ENCODE measurements at regions not wholly inside any gene's neighbourhood (a gene's known extent, or its start where the extent isn't known, plus 50 kb on each side); places are given as distances from the start of the nearest gene placed in this dataset.
A peak's percentile ranks its signal among the peaks of the same experiment; 100 is the strongest.

DNA sequence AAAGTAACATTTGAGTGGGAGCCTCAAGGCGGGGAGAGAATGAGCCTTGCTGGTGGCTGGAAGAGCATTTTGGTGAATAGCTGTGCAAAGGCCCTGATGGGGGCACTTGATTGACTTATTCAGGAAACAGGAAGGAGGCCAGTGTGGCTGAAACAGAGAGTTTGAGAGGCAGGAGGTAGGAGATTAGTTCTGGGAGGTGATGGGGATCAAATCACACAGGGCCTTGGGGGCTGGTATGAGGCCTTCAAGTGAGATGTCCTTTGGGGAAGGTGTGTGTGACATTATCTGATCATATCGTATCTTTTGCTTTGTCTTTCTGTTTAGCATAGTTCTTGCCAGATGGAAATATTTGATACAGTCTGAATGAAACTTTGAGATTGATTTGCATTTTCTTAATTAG, 172.3 kb downstream of the TENT4A start:
- no peaks in the 10 kb centered on the region for H3K4me1 ChIP-seq (ENCODE audit: control insufficient read depth in 4 of 4, insufficient read depth in 4 of 4, low read length in 3 of 4)
- H3K36me3 ChIP-seq (ENCODE audit: control insufficient read depth in 4 of 4, insufficient read depth in 3 of 4, low read depth in 1 of 4, low read length in 3 of 4) = no peaks in the 10 kb centered on the region
- no peak overlapping the region for H3K4me3 ChIP-seq (ENCODE audit: low read depth in 1 of 3, low read length in 3 of 3)
- H3K27ac ChIP-seq (ENCODE audit: low read depth in 1 of 2, low read length in 2 of 2) = no peak overlapping the region
- no peak overlapping the region for H3K9ac ChIP-seq (ENCODE audit: low read depth in 1 of 2, low read length in 2 of 2)
- 87% methylated on average over 2 of the region's 2 CpGs for WGBS
- H3K27me3 ChIP-seq (ENCODE audit: control insufficient read depth in 4 of 4, insufficient read depth in 4 of 4, low read length in 3 of 4) = no peaks in the 10 kb centered on the region
- peaks cover 5 to 25% (median 14%) of the 10 kb centered on the region in 4 donors for H3K9me3 ChIP-seq (ENCODE audit: control insufficient read depth in 4 of 4, low read length in 3 of 4)
- peak; percentile 4 for DNase-seq (ENCODE audit: low spot score)
- TF ChIP-seq JUND (IDR thresholded peaks at IDR 0.05) (no peak), RXRA (IDR thresholded peaks at IDR 0.05) (no peak), EGR1 (IDR thresholded peaks at IDR 0.05; ENCODE audit: low read depth in 2 of 2) (no peak), YY1 (IDR thresholded peaks at IDR 0.05) (no peak)
- TF ChIP-seq, protein P1, sequence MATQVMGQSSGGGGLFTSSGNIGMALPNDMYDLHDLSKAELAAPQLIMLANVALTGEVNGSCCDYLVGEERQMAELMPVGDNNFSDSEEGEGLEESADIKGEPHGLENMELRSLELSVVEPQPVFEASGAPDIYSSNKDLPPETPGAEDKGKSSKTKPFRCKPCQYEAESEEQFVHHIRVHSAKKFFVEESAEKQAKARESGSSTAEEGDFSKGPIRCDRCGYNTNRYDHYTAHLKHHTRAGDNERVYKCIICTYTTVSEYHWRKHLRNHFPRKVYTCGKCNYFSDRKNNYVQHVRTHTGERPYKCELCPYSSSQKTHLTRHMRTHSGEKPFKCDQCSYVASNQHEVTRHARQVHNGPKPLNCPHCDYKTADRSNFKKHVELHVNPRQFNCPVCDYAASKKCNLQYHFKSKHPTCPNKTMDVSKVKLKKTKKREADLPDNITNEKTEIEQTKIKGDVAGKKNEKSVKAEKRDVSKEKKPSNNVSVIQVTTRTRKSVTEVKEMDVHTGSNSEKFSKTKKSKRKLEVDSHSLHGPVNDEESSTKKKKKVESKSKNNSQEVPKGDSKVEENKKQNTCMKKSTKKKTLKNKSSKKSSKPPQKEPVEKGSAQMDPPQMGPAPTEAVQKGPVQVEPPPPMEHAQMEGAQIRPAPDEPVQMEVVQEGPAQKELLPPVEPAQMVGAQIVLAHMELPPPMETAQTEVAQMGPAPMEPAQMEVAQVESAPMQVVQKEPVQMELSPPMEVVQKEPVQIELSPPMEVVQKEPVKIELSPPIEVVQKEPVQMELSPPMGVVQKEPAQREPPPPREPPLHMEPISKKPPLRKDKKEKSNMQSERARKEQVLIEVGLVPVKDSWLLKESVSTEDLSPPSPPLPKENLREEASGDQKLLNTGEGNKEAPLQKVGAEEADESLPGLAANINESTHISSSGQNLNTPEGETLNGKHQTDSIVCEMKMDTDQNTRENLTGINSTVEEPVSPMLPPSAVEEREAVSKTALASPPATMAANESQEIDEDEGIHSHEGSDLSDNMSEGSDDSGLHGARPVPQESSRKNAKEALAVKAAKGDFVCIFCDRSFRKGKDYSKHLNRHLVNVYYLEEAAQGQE (IDR thresholded peaks at IDR 0.05) = no peak

DNA sequence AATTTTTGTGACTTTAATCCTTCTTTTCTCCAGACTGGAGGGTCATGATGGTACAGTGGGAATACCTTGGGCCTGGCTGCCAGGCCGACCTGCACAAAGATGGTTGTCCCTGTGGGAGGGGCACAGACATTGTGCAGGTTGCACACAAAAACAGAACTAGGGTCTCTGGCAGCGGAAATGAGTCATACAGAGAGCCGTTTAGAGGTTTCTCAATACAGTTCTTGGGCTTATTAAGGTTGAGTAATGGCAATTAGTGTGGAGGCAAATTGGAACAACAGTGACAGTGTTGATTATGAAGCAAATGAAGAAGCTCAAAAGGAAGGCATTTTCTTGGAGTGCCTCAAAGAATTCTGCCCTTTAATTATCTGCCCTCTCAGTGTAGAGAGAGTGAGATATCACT, 173.6 kb downstream of the TENT4A start:
- TF ChIP-seq NR2F2 (IDR thresholded peaks at IDR 0.05) (no peak), SP1 (IDR thresholded peaks at IDR 0.05) (no peak), RAD21 (IDR thresholded peaks at IDR 0.05) (no peak), JUND (IDR thresholded peaks at IDR 0.05) (no peak), FOXA1 (IDR thresholded peaks at IDR 0.05) (no peak), EGR1 (IDR thresholded peaks at IDR 0.05; ENCODE audit: low read depth in 2 of 2) (no peak), TAF1 (conservative IDR thresholded peaks at IDR 0.05) (no peak), FOXA2 (IDR thresholded peaks at IDR 0.05) (no peak)
- TF ChIP-seq, protein P2, sequence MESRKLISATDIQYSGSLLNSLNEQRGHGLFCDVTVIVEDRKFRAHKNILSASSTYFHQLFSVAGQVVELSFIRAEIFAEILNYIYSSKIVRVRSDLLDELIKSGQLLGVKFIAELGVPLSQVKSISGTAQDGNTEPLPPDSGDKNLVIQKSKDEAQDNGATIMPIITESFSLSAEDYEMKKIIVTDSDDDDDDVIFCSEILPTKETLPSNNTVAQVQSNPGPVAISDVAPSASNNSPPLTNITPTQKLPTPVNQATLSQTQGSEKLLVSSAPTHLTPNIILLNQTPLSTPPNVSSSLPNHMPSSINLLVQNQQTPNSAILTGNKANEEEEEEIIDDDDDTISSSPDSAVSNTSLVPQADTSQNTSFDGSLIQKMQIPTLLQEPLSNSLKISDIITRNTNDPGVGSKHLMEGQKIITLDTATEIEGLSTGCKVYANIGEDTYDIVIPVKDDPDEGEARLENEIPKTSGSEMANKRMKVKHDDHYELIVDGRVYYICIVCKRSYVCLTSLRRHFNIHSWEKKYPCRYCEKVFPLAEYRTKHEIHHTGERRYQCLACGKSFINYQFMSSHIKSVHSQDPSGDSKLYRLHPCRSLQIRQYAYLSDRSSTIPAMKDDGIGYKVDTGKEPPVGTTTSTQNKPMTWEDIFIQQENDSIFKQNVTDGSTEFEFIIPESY (IDR thresholded peaks at IDR 0.05) = no peak
- no peaks in the 10 kb centered on the region for H3K36me3 ChIP-seq (ENCODE audit: control insufficient read depth in 4 of 4, insufficient read depth in 3 of 4, low read depth in 1 of 4, low read length in 3 of 4)
- H3K9ac ChIP-seq (ENCODE audit: low read depth in 1 of 2, low read length in 2 of 2) = no peak overlapping the region
- H3K27me3 ChIP-seq (ENCODE audit: control insufficient read depth in 4 of 4, insufficient read depth in 4 of 4, low read length in 3 of 4) = no peaks in the 10 kb centered on the region
- H3K4me3 ChIP-seq (ENCODE audit: low read depth in 1 of 3, low read length in 3 of 3) = no peak overlapping the region
- H3K27ac ChIP-seq (ENCODE audit: low read depth in 1 of 2, low read length in 2 of 2) = no peak overlapping the region
- H3K9me3 ChIP-seq (ENCODE audit: control insufficient read depth in 4 of 4, low read length in 3 of 4) = peaks cover 5 to 25% (median 14%) of the 10 kb centered on the region in 4 donors
- WGBS = 67% methylated on average over 3 of the region's 3 CpGs
- H3K4me1 ChIP-seq (ENCODE audit: control insufficient read depth in 4 of 4, insufficient read depth in 4 of 4, low read length in 3 of 4) = no peaks in the 10 kb centered on the region
- DNase-seq (ENCODE audit: low spot score) = peak; percentile 21

DNA sequence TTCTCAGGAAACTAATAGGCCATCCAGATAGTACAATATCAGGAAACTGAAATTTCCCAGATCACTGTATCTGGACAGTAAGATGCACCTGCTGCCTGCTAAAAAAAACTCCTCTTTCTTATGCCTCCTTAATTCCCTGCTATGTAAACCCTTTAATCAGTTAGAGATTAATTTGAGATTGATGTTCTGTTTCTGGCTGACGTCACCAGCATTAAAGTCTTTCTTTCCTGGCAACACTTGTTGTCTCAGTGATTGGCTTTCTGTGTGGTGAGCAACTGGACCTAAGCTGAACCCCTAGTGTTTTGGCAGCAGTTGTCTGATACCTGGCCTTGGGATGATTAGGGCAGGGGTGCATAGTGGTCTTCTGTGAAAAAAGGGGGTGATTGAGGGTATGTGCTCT, 175.8 kb downstream of the TENT4A start:
- no peaks in the 10 kb centered on the region for H3K4me1 ChIP-seq (ENCODE audit: control insufficient read depth in 4 of 4, insufficient read depth in 4 of 4, low read length in 3 of 4)
- no peaks in the 10 kb centered on the region for H3K36me3 ChIP-seq (ENCODE audit: control insufficient read depth in 4 of 4, insufficient read depth in 3 of 4, low read depth in 1 of 4, low read length in 3 of 4)
- H3K4me3 ChIP-seq (ENCODE audit: low read depth in 1 of 3, low read length in 3 of 3) = peak overlapping the region in 2 of 3 donors; percentile 11 to 35
- WGBS = 84% methylated on average over 1 of the region's 1 CpG
- H3K27ac ChIP-seq (ENCODE audit: low read depth in 1 of 2, low read length in 2 of 2) = no peak overlapping the region
- DNase-seq (ENCODE audit: low spot score) = no peak
- no peak overlapping the region for H3K9ac ChIP-seq (ENCODE audit: low read depth in 1 of 2, low read length in 2 of 2)
- H3K9me3 ChIP-seq (ENCODE audit: control insufficient read depth in 4 of 4, low read length in 3 of 4) = peaks cover 5 to 25% (median 14%) of the 10 kb centered on the region in 4 donors
- TF ChIP-seq YY1 (IDR thresholded peaks at IDR 0.05) (no peak), RXRA (IDR thresholded peaks at IDR 0.05) (no peak), NR2F2 (IDR thresholded peaks at IDR 0.05) (no peak)
- no peaks in the 10 kb centered on the region for H3K27me3 ChIP-seq (ENCODE audit: control insufficient read depth in 4 of 4, insufficient read depth in 4 of 4, low read length in 3 of 4)

All from liver (tissue), 7 donors.